Sigmoid colon (tissue), 4 donors: ENCODE measurements at regions not wholly inside any gene's neighbourhood (a gene's known extent, or its start where the extent isn't known, plus 50 kb on each side); places are given as distances from the start of the nearest gene placed in this dataset.

Experiments
- CTCF ChIP-seq, 4 experiments: fragments of 450-650 bp in 3 of 4; fragments of 200-600 bp in 1 of 4; IDR thresholded peaks; one replicate each; pipeline ENCODE4 v1.5.1; 2016 to 2019; ENCODE audit warnings: antibody characterized with exemption in 4 of 4, mild to moderate bottlenecking in 3 of 4, moderate library complexity in 2 of 4
- POLR2A ChIP-seq, 2 donors: fragments of 450-650 bp; IDR thresholded peaks; one replicate each; pipeline ENCODE4 v1.6.1; 2016; ENCODE audit warnings: antibody characterized with exemption in 2 of 2, mild to moderate bottlenecking in 2 of 2, moderate library complexity in 2 of 2
- POLR2AphosphoS5 ChIP-seq, 4 donors: sonication (generic); formaldehyde crosslinking; IDR thresholded peaks; one replicate each; pipeline ENCODE4 v1.6.1; 2017; ENCODE audit warnings: antibody characterized with exemption in 4 of 4

GRCh38 chr4:164138521-164138920, 615.4 kb upstream of the SMIM31 start:
- no peak for TF ChIP-seq CTCF (IDR thresholded peaks at IDR 0.05)
- no peak for TF ChIP-seq POLR2AphosphoS5 (IDR thresholded peaks at IDR 0.05)
- no peak for TF ChIP-seq POLR2A (IDR thresholded peaks at IDR 0.05)
